ENCODE measurements at regions not wholly inside any gene's neighbourhood (a gene's known extent, or its start where the extent isn't known, plus 50 kb on each side); places are given as distances from the start of the nearest gene placed in this dataset.

DNA sequence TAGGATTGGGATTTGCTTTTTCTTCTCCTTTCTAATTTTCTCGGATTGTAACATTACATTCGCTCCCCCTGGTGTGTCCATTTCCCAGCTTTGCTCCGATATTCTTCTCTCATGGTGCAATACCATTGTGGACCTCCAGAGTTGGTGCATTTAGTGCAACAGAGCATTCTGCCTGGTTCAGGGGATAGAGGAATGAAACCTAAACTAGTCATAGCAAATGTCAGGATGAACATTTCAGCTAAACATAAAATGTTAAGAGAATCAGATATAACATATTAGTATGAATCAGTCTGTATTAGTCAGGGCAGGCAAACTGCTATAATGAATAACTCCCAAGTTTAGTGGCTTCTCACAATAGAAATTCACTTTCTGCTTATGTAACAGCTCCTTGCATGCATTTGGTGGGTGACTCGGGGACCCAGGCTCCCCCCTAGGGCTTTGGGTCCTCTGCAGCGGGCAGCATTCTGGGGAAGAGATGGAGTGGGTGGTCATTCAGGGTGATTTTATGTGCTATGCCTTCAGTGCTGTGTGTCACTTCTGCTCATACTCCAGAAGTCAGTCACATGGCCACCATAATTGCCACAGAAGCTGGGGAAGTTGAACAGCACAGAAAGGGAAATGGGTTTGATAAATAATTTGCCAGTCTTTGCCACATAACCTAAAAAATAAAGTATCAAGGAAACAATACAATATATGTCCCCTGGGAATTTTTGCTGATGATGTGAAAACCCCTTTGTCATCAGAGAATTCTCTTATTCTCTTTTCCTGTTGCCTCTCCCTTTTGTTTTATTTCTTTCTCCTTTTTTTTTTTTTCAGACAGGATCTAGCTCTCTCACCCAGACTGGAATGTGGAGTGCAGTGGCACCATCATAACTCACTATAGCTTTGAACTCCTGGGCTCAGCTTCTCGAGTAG lies 111.0 kb downstream of the HSPH1 start (continued):
- TF ChIP-seq, protein P1, sequence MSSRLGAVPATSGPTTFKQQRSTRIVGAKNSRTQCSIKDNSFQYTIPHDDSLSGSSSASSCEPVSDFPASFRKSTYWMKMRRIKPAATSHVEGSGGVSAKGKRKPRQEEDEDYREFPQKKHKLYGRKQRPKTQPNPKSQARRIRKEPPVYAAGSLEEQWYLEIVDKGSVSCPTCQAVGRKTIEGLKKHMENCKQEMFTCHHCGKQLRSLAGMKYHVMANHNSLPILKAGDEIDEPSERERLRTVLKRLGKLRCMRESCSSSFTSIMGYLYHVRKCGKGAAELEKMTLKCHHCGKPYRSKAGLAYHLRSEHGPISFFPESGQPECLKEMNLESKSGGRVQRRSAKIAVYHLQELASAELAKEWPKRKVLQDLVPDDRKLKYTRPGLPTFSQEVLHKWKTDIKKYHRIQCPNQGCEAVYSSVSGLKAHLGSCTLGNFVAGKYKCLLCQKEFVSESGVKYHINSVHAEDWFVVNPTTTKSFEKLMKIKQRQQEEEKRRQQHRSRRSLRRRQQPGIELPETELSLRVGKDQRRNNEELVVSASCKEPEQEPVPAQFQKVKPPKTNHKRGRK (tag; IDR thresholded peaks at IDR 0.05), result no peak

DNA sequence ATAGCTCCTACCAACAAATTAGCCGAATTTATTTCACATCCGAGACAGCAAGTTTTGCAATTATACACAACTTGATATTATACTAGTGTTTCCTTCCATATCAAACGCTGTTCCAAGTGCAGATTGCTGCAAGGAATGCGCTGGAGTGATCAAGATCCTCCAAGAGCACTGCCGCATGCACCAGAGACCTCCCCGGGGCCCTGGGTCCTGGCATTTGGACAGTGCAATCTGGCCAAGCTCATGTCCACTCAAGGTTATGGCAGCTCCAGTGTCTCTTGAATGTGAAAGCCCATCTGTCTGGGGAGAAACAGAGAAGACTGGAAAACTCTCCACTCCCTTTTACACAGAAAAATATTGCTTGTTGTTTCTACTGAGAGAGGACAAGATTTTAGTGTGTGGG lies 111.9 kb downstream of the HSPH1 start:
- Histone ChIP-seq H3K4me3 (no peak overlapping the region), H3K4me2 (ENCODE audit: insufficient read depth, low read length) (no peak overlapping the region), H3K9me3 (replicated peaks; ENCODE audit: control insufficient read depth, insufficient read depth, low read depth, low read length) (no peaks in the 10 kb centered on the region), H3K9me1 (ENCODE audit: control insufficient read depth, insufficient read depth, low read length) (no peaks in the 10 kb centered on the region), H3K9ac (ENCODE audit: insufficient read depth in 1 of 2, low read depth in 2 of 2, low read length in 2 of 2) (no peak overlapping the region), H3K36me3 (ENCODE audit: control insufficient read depth, insufficient read depth, low read length) (no peaks in the 10 kb centered on the region), H3K79me2 (ENCODE audit: control insufficient read depth, insufficient read depth, low read length) (no peaks in the 10 kb centered on the region), H3K4me1 (replicated peaks in 1 of 2; ENCODE audit: control insufficient read depth in 2 of 2, insufficient read depth in 2 of 2, low read length in 2 of 2) (peaks cover 0 to 4% of the 10 kb centered on the region in 2 experiments; a peak in 1 of 5 replicates), H4K20me1 (replicated peaks; ENCODE audit: control insufficient read depth, insufficient read depth, low read length) (no peaks in the 10 kb centered on the region), H3K27ac (ENCODE audit: extremely low read depth, low read depth, low read length) (no peak overlapping the region), H2AFZ (ENCODE audit: low read depth, low read length) (no peak overlapping the region), H3K27me3 (ENCODE audit: control insufficient read depth in 2 of 2, insufficient read depth in 2 of 2, low read length in 2 of 2) (peaks cover 0 to 12% of the 10 kb centered on the region in 2 experiments; a peak in 3 of 5 replicates)
- no peak for DNase-seq (ENCODE audit: extremely low read depth in 1 of 4, low spot score in 3 of 4)
- BruUV-seq (replicated peaks), result no TSS peak
- 19% methylated on average over 5 of the region's 6 CpGs for WGBS (ENCODE audit: insufficient coverage, low coverage, missing lambda C conversion rate)
- ChIA-PET CTCF (ENCODE audit: low intra/inter-chr PET ratio) (no interaction called here), POLR2A (no interaction called here)
- no peak for FAIRE-seq
- intact Hi-C loops (cut with micrococcal nuclease), result loop anchor here (10.0 kb wide), 1 partner anchor 175 kb away; no protein-coding TSS in a partner anchor
- in situ Hi-C loops (cut with MboI), result no loop called here
- TF ChIP-seq RBM39 (optimal IDR thresholded peaks at IDR 0.05; ENCODE audit: low read depth, low read length), result no peak
- TF ChIP-seq HDAC1 (IDR thresholded peaks at IDR 0.05), result no peak
- no peak for TF ChIP-seq PHTF2 (CRISPR knock-in tag; IDR thresholded peaks at IDR 0.05)
- no peak for TF ChIP-seq KLF13 (tag; IDR thresholded peaks at IDR 0.05; ENCODE audit: borderline replicate concordance, low read depth)
- TF ChIP-seq DPF2 (IDR thresholded peaks at IDR 0.05), result no peak
- no peak for TF ChIP-seq ZNF507 (tag; conservative IDR thresholded peaks at IDR 0.05)
- TF ChIP-seq, protein P2, sequence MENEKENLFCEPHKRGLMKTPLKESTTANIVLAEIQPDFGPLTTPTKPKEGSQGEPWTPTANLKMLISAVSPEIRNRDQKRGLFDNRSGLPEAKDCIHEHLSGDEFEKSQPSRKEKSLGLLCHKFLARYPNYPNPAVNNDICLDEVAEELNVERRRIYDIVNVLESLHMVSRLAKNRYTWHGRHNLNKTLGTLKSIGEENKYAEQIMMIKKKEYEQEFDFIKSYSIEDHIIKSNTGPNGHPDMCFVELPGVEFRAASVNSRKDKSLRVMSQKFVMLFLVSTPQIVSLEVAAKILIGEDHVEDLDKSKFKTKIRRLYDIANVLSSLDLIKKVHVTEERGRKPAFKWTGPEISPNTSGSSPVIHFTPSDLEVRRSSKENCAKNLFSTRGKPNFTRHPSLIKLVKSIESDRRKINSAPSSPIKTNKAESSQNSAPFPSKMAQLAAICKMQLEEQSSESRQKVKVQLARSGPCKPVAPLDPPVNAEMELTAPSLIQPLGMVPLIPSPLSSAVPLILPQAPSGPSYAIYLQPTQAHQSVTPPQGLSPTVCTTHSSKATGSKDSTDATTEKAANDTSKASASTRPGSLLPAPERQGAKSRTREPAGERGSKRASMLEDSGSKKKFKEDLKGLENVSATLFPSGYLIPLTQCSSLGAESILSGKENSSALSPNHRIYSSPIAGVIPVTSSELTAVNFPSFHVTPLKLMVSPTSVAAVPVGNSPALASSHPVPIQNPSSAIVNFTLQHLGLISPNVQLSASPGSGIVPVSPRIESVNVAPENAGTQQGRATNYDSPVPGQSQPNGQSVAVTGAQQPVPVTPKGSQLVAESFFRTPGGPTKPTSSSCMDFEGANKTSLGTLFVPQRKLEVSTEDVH (IDR thresholded peaks at IDR 0.05; ENCODE audit: low read depth, partially characterized antibody), result no peak
- no peak for TF ChIP-seq ZNF707 (CRISPR knock-in tag; conservative IDR thresholded peaks at IDR 0.05)
- TF ChIP-seq, protein P3, sequence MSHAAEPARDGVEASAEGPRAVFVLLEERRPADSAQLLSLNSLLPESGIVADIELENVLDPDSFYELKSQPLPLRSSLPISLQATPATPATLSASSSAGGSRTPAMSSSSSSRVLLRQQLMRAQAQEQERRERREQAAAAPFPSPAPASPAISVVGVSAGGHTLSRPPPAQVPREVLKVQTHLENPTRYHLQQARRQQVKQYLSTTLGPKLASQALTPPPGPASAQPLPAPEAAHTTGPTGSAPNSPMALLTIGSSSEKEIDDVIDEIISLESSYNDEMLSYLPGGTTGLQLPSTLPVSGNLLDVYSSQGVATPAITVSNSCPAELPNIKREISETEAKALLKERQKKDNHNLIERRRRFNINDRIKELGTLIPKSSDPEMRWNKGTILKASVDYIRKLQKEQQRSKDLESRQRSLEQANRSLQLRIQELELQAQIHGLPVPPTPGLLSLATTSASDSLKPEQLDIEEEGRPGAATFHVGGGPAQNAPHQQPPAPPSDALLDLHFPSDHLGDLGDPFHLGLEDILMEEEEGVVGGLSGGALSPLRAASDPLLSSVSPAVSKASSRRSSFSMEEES (CRISPR knock-in tag; IDR thresholded peaks at IDR 0.05), result no peak
- TF ChIP-seq COPS2 (conservative IDR thresholded peaks at IDR 0.05), result no peak
- TF ChIP-seq MEF2A (IDR thresholded peaks at IDR 0.05; ENCODE audit: control insufficient read depth, low read depth, low read length), result no peak
- ATAC-seq, result no peak

Data from K562 (cell line).